Left ventricle myocardium inferior (tissue), 1 donor: ENCODE measurements at regions not wholly inside any gene's neighbourhood (a gene's known extent, or its start where the extent isn't known, plus 50 kb on each side); places are given as distances from the start of the nearest gene placed in this dataset.

ENCODE experiments used
- DNase-seq: peaks from one replicate; pipeline ENCODE4 v3.0.0-alpha.2; 2020
- H3K27ac ChIP-seq: fragments of 200-600 bp; replicated peaks from 2 replicates; pipeline ENCODE4 v1.8.0; 2021
- H3K27me3 ChIP-seq: fragments of 200-600 bp; 2 replicates; pipeline ENCODE4 v1.8.0; 2021; ENCODE audit warnings: low read depth
- H3K36me3 ChIP-seq: fragments of 200-600 bp; 2 replicates; pipeline ENCODE4 v1.8.0; 2021
- H3K4me1 ChIP-seq: fragments of 200-600 bp; 2 replicates; pipeline ENCODE4 v1.8.0; 2021
- H3K4me3 ChIP-seq: fragments of 200-600 bp; 2 replicates; pipeline ENCODE4 v1.8.0; 2021; ENCODE audit warnings: mild to moderate bottlenecking, moderate library complexity
- H3K9me3 ChIP-seq: fragments of 200-600 bp; replicated peaks from 2 replicates; pipeline ENCODE4 v1.8.0; 2021
- CTCF ChIP-seq: fragments of 200-600 bp; IDR thresholded peaks from 2 replicates; pipeline ENCODE4 v1.8.0; 2021; ENCODE audit warnings: antibody characterized with exemption, mild to moderate bottlenecking, borderline replicate concordance
- intact Hi-C: fragments of 100-400 bp; cut with micrococcal nuclease; formaldehyde crosslinking; loops from one replicate; pipeline ENCODE4 v1.11.0; 2022
- donor health status: DM: no; HTN: yes; CAD: no; lungs with severe emphysema.

GRCh38 chr5:62137628-62138027 is 168.4 kb upstream of the KIF2A start:
- intact Hi-C loops: no loop called here
- no peak overlapping the region for H3K27ac ChIP-seq
- no peak overlapping the region for H3K4me3 ChIP-seq
- H3K9me3 ChIP-seq: no peaks in the 10 kb centered on the region
- no peaks in the 10 kb centered on the region for H3K4me1 ChIP-seq
- no peak for TF ChIP-seq CTCF
- DNase-seq: no peak
- no peaks in the 10 kb centered on the region for H3K36me3 ChIP-seq
- peaks cover 45% of the 10 kb centered on the region for H3K27me3 ChIP-seq

- H3K4me3 ChIP-seq: no peak overlapping the region
Measured at GRCh38 chr5:62138607-62139006, 167.4 kb upstream of the KIF2A start.

GRCh38 chr5:62139741-62140140 is 166.3 kb upstream of the KIF2A start:
- Histone ChIP-seq H3K36me3 (no peaks in the 10 kb centered on the region), H3K9me3 (no peaks in the 10 kb centered on the region), H3K4me1 (peaks cover 3% of the 10 kb centered on the region), H3K27me3 (peaks cover 64% of the 10 kb centered on the region), H3K4me3 (no peak overlapping the region), H3K27ac (no peak overlapping the region)
- intact Hi-C loops: no loop called here
- TF ChIP-seq CTCF: no peak
- no peak for DNase-seq

More at GRCh38 chr5:62138607-62139006, 167.4 kb upstream of the KIF2A start:
- intact Hi-C loops: no loop called here
- H3K4me1 ChIP-seq: no peaks in the 10 kb centered on the region
- H3K36me3 ChIP-seq: no peaks in the 10 kb centered on the region
- no peak for DNase-seq
- no peak overlapping the region for H3K27ac ChIP-seq
- TF ChIP-seq CTCF: no peak
- no peaks in the 10 kb centered on the region for H3K9me3 ChIP-seq
- peaks cover 55% of the 10 kb centered on the region for H3K27me3 ChIP-seq

GRCh38 chr5:62142351-62142750 is 163.7 kb upstream of the KIF2A start:
- intact Hi-C loops: no loop called here
- DNase-seq: no peak
- TF ChIP-seq CTCF: no peak
- H3K4me3 ChIP-seq: no peak overlapping the region
- no peaks in the 10 kb centered on the region for H3K36me3 ChIP-seq
- peaks cover 3% of the 10 kb centered on the region for H3K4me1 ChIP-seq
- peaks cover 85% of the 10 kb centered on the region for H3K27me3 ChIP-seq
- H3K9me3 ChIP-seq: no peaks in the 10 kb centered on the region
- H3K27ac ChIP-seq: no peak overlapping the region

GRCh38 chr5:62143268-62144229 is 162.5 kb upstream of the KIF2A start:
- TF ChIP-seq CTCF: peak; percentile 53
- H3K4me3 ChIP-seq: no peak overlapping the region
- H3K36me3 ChIP-seq: no peaks in the 10 kb centered on the region
- H3K9me3 ChIP-seq: peaks cover 2% of the 10 kb centered on the region
- intact Hi-C loops: no loop called here
- DNase-seq: no peak
- H3K27ac ChIP-seq: no peak overlapping the region
- H3K27me3 ChIP-seq: peaks cover 89% of the 10 kb centered on the region
- peaks cover 3% of the 10 kb centered on the region for H3K4me1 ChIP-seq
